Natural killer cell (primary cell): ENCODE measurements at regions not wholly inside any gene's neighbourhood (a gene's known extent, or its start where the extent isn't known, plus 50 kb on each side); places are given as distances from the start of the nearest gene placed in this dataset.

ENCODE experiments used
- ATAC-seq, 3 donors: fragments of 150-1000 bp in 2 of 3; fragments of 200-7000 bp in 1 of 3; cut with Tn5 transposase; 1 replicate in 1 of 3; 2 replicates in 2 of 3; pipeline ENCODE4 v1.10.0; 2021; ENCODE audit warnings: mild to moderate bottlenecking in 2 of 3, moderate library complexity in 2 of 3
- DNase-seq, 2 donors: peaks; one replicate each; pipeline versions ENCODE4 v3.0.0 to v3.0.0-alpha.2; 2013 to 2021; ENCODE audit warnings: mixed read lengths in 1 of 2
- H3K27ac ChIP-seq: one replicate; pipeline ENCODE4 v1.5.1; 2013; ENCODE audit warnings: mild to moderate bottlenecking, low read length
- H3K27me3 ChIP-seq: one replicate; pipeline ENCODE4 v1.6.1; 2013; ENCODE audit warnings: low read length; ENCODE audit not compliant: control insufficient read depth, insufficient read depth
- H3K36me3 ChIP-seq: one replicate; pipeline ENCODE4 v1.6.1; 2013; ENCODE audit warnings: low read length; ENCODE audit not compliant: control insufficient read depth, insufficient read depth
- H3K4me1 ChIP-seq: one replicate; pipeline ENCODE4 v1.6.1; 2013; ENCODE audit warnings: low read length; ENCODE audit not compliant: control insufficient read depth, insufficient read depth
- H3K4me3 ChIP-seq: one replicate; pipeline ENCODE4 v1.5.1; 2013; ENCODE audit warnings: low read length
- H3K9me3 ChIP-seq: one replicate; pipeline ENCODE4 v1.6.1; 2013; ENCODE audit warnings: low read length; ENCODE audit not compliant: control insufficient read depth, insufficient read depth
- H3K27ac Mint-ChIP-seq, 2 donors: one replicate each; pipeline ENCODE4 v1.8.0; 2022; ENCODE audit warnings: mild to moderate bottlenecking in 2 of 2, mixed read lengths in 2 of 2, moderate library complexity in 1 of 2
- H3K27me3 Mint-ChIP-seq, 2 donors: one replicate each; pipeline ENCODE4 v1.8.0; 2022; ENCODE audit warnings: low read depth in 2 of 2, mixed read lengths in 2 of 2
- H3K36me3 Mint-ChIP-seq: one replicate; pipeline ENCODE4 v1.8.0; 2022; ENCODE audit warnings: mixed read lengths
- H3K4me1 Mint-ChIP-seq, 2 donors: one replicate each; pipeline ENCODE4 v1.8.0; 2022; ENCODE audit warnings: mixed read lengths in 2 of 2
- H3K4me3 Mint-ChIP-seq: one replicate; pipeline ENCODE4 v1.8.0; 2022; ENCODE audit warnings: mild to moderate bottlenecking, moderate library complexity, mixed read lengths
- H3K9me3 Mint-ChIP-seq, 2 donors: one replicate each; pipeline ENCODE4 v1.8.0; 2022; ENCODE audit warnings: mixed read lengths in 2 of 2
- CTCF ChIP-seq: fragments of 200-600 bp; IDR thresholded peaks from one replicate; pipeline ENCODE4 v1.8.0; 2022; ENCODE audit warnings: antibody characterized with exemption
- WGBS: methylation state at CpG from one replicate; pipeline ENCODE4 v1.1.7; 2013; ENCODE audit warnings: missing lambda C conversion rate; ENCODE audit not compliant: insufficient coverage; 5-methylcytosine and 5-hydroxymethylcytosine counted together
- intact Hi-C: fragments of 100-400 bp; cut with micrococcal nuclease; formaldehyde crosslinking; loops from one replicate; pipeline ENCODE4 v1.14.2; 2022

DNA sequence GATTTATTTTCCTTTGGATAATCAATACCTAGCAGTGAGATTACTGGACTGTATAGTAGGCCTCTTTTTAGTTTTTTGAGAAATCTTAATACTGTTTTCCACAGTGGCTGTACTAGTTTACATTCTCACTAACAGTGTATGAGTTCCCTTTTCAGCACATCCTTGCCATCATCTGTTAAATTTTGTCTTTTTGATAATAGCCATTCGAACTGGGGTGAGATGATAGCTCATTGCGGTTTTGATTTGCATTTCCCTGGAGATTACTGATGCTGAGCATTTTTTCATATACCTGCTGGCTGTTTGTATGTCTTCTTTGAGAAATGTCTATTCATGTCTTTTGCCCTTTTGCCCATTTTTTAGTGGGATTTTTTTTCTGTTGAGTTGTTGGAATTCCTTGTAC lies 210.8 kb downstream of the CGGBP1 start:
- no peaks in the 10 kb centered on the region for H3K36me3 Mint-ChIP-seq
- ATAC-seq: no peak
- TF ChIP-seq CTCF: no peak
- H3K27ac ChIP-seq: no peak overlapping the region
- no peaks in the 10 kb centered on the region for H3K9me3 Mint-ChIP-seq
- no peaks in the 10 kb centered on the region for H3K4me1 ChIP-seq
- 78% methylated on average over 2 of the region's 2 CpGs for WGBS
- no peaks in the 10 kb centered on the region for H3K9me3 ChIP-seq
- no peak overlapping the region for H3K4me3 ChIP-seq
- no peaks in the 10 kb centered on the region for H3K4me1 Mint-ChIP-seq
- no peak overlapping the region for H3K4me3 Mint-ChIP-seq
- H3K27ac Mint-ChIP-seq: no peak overlapping the region
- intact Hi-C loops: no loop called here
- H3K27me3 ChIP-seq: no peaks in the 10 kb centered on the region
- DNase-seq: no peak
- H3K27me3 Mint-ChIP-seq: no peaks in the 10 kb centered on the region
- no peaks in the 10 kb centered on the region for H3K36me3 ChIP-seq

DNA sequence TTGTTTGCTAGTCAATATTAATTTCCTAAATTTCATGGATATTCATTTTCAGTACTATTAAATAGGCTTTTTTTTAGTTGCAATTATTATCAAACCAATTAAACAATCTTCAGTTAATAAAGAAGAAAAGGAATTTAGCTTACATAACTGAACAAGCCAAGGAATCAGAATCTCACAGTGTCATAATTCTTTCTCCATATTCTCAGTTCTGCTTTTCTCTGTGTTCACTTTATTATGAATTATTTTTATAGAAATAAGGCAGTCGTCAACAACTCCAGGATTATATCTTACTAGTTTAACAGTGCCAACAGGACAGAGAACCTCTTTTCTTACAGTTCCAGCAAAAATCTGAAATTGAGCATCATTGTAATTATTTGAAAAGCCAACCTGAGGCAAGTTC lies 221.7 kb downstream of the CGGBP1 start:
- no peak for TF ChIP-seq CTCF
- H3K27ac ChIP-seq: no peak overlapping the region
- no peaks in the 10 kb centered on the region for H3K36me3 Mint-ChIP-seq
- DNase-seq: no peak
- no peaks in the 10 kb centered on the region for H3K4me1 ChIP-seq
- peaks cover 0 to 3% of the 10 kb centered on the region in 2 donors for H3K9me3 Mint-ChIP-seq
- no peaks in the 10 kb centered on the region for H3K27me3 ChIP-seq
- H3K27me3 Mint-ChIP-seq: no peaks in the 10 kb centered on the region
- no peaks in the 10 kb centered on the region for H3K36me3 ChIP-seq
- H3K4me3 Mint-ChIP-seq: no peak overlapping the region
- ATAC-seq: no peak
- no peaks in the 10 kb centered on the region for H3K4me1 Mint-ChIP-seq
- intact Hi-C loops: no loop called here
- no peaks in the 10 kb centered on the region for H3K9me3 ChIP-seq
- no peak overlapping the region for H3K27ac Mint-ChIP-seq
- H3K4me3 ChIP-seq: no peak overlapping the region
- WGBS: 33% methylated on average over 1 of the region's 1 CpG

DNA sequence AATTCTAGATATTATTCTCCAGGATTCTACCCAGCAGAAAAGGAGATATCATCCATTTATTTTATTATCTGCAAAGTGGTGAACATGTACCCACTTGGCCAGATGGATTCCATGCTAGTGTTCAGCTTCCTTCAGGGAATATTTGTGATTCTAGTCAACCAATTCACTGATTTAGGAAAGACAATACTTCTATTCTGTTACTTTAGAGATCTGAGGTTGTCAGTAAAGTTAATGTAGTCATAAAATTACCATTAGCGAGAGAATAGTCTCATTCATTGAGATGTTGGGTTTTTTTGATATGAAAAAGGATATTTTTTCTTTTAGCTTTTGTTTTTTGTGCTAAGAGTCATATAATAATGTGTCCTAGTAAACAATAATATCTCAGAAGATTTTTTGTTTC lies 222.8 kb downstream of the CGGBP1 start:
- H3K27ac ChIP-seq: no peak overlapping the region
- H3K4me1 ChIP-seq: no peaks in the 10 kb centered on the region
- Mint-ChIP-seq H3K4me3 (no peak overlapping the region), H3K36me3 (no peaks in the 10 kb centered on the region), H3K9me3 (peaks cover 0 to 3% of the 10 kb centered on the region in 2 donors), H3K27me3 (no peaks in the 10 kb centered on the region), H3K27ac (no peak overlapping the region), H3K4me1 (no peaks in the 10 kb centered on the region)
- DNase-seq: no peak
- no peak for TF ChIP-seq CTCF
- no peaks in the 10 kb centered on the region for H3K36me3 ChIP-seq
- ATAC-seq: no peak
- intact Hi-C loops: no loop called here
- 83% methylated on average over 1 of the region's 1 CpG for WGBS
- no peaks in the 10 kb centered on the region for H3K27me3 ChIP-seq
- no peak overlapping the region for H3K4me3 ChIP-seq
- H3K9me3 ChIP-seq: no peaks in the 10 kb centered on the region

DNA sequence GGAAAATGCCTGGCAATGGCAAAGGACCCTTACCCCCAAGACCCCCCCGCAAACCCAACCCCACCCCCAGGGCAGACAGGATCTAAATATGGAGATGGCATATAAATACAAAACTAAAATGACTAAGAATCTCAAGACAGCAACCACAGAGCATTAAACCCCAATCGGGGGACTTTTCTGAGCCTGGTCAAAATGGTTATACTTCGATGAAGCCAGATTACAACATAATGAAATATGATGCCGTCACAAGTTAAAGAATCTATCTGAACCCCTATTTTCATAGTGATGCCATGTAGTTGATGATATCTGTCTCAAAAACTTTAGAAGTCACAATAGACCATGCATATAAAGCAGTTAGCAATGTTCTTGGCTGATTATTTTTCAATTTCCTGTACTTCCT lies 223.6 kb downstream of the CGGBP1 start:
- Mint-ChIP-seq H3K36me3 (no peaks in the 10 kb centered on the region), H3K4me1 (no peaks in the 10 kb centered on the region), H3K4me3 (no peak overlapping the region), H3K27me3 (no peaks in the 10 kb centered on the region), H3K27ac (no peak overlapping the region), H3K9me3 (no peaks in the 10 kb centered on the region)
- no peaks in the 10 kb centered on the region for H3K27me3 ChIP-seq
- H3K4me3 ChIP-seq: no peak overlapping the region
- ATAC-seq: no peak
- no peak for DNase-seq
- no peak overlapping the region for H3K27ac ChIP-seq
- H3K9me3 ChIP-seq: no peaks in the 10 kb centered on the region
- WGBS: 37% methylated on average over 2 of the region's 4 CpGs
- TF ChIP-seq CTCF: no peak
- intact Hi-C loops: no loop called here
- H3K4me1 ChIP-seq: no peaks in the 10 kb centered on the region
- no peaks in the 10 kb centered on the region for H3K36me3 ChIP-seq
